ENCODE measurements at regions not wholly inside any gene's neighbourhood (a gene's known extent, or its start where the extent isn't known, plus 50 kb on each side); places are given as distances from the start of the nearest gene placed in this dataset.

DNA sequence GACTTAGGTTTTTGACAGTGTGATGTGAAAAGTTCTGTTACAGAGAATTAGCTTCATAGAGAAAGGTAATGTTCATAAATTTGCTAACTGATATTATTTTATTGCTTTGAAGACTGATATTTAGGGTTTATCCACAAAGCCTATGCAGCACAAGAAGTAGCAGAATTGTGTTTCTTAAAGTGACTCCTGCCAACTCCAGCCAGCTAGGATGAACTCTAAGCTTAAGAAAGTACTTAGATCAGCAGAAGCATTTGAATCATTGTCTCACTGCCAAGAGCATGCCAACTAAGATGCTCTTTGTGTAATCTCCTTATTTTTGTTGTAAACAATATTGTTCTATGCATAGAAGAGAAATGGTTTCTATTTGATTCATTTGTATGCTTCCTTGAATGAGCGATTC lies 589.4 kb upstream of the ADGRL4 start:
- TF ChIP-seq, protein P1, sequence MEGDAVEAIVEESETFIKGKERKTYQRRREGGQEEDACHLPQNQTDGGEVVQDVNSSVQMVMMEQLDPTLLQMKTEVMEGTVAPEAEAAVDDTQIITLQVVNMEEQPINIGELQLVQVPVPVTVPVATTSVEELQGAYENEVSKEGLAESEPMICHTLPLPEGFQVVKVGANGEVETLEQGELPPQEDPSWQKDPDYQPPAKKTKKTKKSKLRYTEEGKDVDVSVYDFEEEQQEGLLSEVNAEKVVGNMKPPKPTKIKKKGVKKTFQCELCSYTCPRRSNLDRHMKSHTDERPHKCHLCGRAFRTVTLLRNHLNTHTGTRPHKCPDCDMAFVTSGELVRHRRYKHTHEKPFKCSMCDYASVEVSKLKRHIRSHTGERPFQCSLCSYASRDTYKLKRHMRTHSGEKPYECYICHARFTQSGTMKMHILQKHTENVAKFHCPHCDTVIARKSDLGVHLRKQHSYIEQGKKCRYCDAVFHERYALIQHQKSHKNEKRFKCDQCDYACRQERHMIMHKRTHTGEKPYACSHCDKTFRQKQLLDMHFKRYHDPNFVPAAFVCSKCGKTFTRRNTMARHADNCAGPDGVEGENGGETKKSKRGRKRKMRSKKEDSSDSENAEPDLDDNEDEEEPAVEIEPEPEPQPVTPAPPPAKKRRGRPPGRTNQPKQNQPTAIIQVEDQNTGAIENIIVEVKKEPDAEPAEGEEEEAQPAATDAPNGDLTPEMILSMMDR (IDR thresholded peaks at IDR 0.05 in 8 of 11, conservative IDR thresholded peaks at IDR 0.05 in 3 of 11) = no peak
- TF ChIP-seq POLR2AphosphoS5 (IDR thresholded peaks at IDR 0.05) (no peak), POLR2A (IDR thresholded peaks at IDR 0.05) (no peak)
